ENCODE measurements at regions not wholly inside any gene's neighbourhood (a gene's known extent, or its start where the extent isn't known, plus 50 kb on each side); places are given as distances from the start of the nearest gene placed in this dataset.
"Not testable (repeated sequence)": the region's sequence is repeated elsewhere in the genome, so short reads cannot be mapped to it uniquely, and the experiment has no call there.

- not testable (repeated sequence) for TF ChIP-seq REST (IDR thresholded peaks at IDR 0.05; ENCODE audit: low read depth, low read length); MXI1 (IDR thresholded peaks at IDR 0.05; ENCODE audit: low read depth, low read length); EZH2phosphoT487 (IDR thresholded peaks at IDR 0.05; ENCODE audit: borderline replicate concordance, low read depth); POLR2AphosphoS5 (IDR thresholded peaks at IDR 0.05; ENCODE audit: low read depth, low read length); CTCF (IDR thresholded peaks at IDR 0.05); USF2 (IDR thresholded peaks at IDR 0.05; ENCODE audit: borderline replicate concordance, low read depth, low read length); NFIC (IDR thresholded peaks at IDR 0.05; ENCODE audit: borderline replicate concordance); RCOR1 (IDR thresholded peaks at IDR 0.05; ENCODE audit: low read length); CHD2 (IDR thresholded peaks at IDR 0.05; ENCODE audit: low read length, partially characterized antibody); FOSL2 (IDR thresholded peaks at IDR 0.05; ENCODE audit: borderline replicate concordance, low read depth); FOXM1 (IDR thresholded peaks at IDR 0.05; ENCODE audit: low read depth)
Observed at GRCh38 chr4:12903640-12904039, 580.5 kb downstream of the RAB28 start.
